Amygdala (tissue), 56 donors: ENCODE measurements at regions not wholly inside any gene's neighbourhood (a gene's known extent, or its start where the extent isn't known, plus 50 kb on each side); places are given as distances from the start of the nearest gene placed in this dataset.

Experiments
- DNase-seq, 56 donors: peaks; one replicate each; lab custom pipeline; 2025; lab: John Stamatoyannopoulos, UW

DNA sequence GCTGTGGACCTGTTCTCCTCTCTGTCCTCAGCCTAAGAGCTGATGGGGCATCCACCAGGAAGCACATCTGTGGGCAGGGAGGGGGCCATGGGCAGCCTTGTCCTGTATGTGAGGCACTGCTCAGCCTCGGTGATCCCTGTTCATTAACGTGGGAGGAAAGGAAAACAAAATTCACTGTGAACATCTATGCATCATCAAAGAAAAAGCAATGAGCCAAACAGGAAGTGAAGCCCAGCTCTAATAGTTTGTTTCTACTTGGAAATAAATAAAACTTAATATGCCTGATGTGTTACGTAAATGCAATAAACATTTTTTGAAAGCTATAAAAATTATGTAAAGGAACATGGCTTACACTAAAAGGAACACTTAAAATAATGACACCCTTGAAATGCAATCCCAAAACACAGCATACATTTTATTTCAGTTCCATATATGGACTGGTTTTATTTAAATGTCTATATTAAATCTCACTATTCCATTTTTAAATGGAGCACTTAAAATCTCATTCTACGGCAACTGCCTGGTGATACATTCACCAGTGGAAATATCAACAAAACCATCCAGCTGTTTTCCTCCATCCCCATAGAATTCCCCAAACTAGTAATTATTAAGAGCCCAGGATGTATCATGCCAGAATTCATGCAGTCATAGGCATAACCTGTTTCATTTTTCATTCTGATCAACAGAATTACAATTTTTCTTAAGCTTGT is 78.3 kb downstream of the ZNF280B start:
- DNase-seq: no peak

GRCh38 chr22:22431271-22432220 is 77.0 kb downstream of the ZNF280B start:
- peak in 19 of 56 donors; percentile 3 to 53 (median 24) for DNase-seq

DNA sequence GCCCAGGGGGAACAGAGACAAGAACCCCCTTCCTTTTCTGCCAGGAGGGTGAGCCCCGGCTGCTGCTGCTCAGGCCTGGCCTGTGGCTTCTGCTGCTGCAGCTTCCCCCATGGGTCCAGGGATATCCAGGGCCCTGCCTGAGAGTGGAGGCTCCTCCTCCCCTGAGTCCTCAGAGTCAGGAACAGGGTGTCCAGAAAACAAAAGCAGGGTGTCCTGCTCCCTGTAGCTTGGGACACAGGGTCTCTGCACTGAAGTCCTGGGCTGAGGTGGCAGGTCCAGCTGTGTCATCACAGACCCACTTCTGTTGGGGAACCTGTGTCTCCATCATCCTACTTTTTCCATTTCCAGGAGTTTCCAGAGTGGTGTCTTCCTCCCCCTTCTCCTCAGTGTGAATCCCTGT is 76.1 kb downstream of the ZNF280B start:
- no peak for DNase-seq

DNA sequence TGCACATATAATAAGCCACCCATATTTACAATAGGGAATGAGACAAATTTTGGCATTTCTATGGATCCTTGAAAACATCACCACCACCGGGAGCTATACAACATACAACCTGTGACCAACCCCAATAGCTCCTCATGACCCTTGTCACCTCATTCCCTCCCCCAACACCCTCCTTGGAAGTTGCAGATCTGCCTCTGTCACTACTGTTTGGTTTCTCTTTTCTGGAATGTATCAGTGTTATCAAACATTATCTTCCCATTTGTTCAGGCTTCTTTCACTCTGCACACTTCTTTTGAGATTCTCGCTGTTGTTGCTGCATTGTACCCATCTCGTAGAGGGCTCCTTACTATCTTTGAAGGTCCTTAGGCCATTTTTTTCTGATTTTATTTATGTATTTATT is 75.6 kb downstream of the ZNF280B start:
- no peak for DNase-seq

- DNase-seq: no peak
Measured at GRCh38 chr22:22433770-22434169, 74.8 kb downstream of the ZNF280B start.
